HG02970 (cell line): ENCODE measurements at regions not wholly inside any gene's neighbourhood (a gene's known extent, or its start where the extent isn't known, plus 50 kb on each side); places are given as distances from the start of the nearest gene placed in this dataset.
"Not testable (repeated sequence)": the region's sequence is repeated elsewhere in the genome, so short reads cannot be mapped to it uniquely, and the experiment has no call there.

Experiments used
- ATAC-seq: cut with Tn5 transposase; IDR thresholded peaks from one replicate; pipeline ENCODE4 v1.9.1; 2021; ENCODE audit warnings: mild to moderate bottlenecking, moderate library complexity, moderate number of reproducible peaks; ENCODE audit not compliant: unreplicated experiment, low FRiP score

- not testable (repeated sequence) for ATAC-seq
These were observed 415.5 kb downstream of the FOXD4L4 start for GRCh38 chr9:66152406-66152805.

GRCh38 chr9:66153021-66153725 lies 416.2 kb downstream of the FOXD4L4 start:
- peak; percentile 100 for ATAC-seq

- ATAC-seq: not testable (repeated sequence)
These were observed 417.2 kb downstream of the FOXD4L4 start for GRCh38 chr9:66153971-66154691.

- ATAC-seq: not testable (repeated sequence)
These were observed 445.4 kb downstream of the FOXD4L4 start for GRCh38 chr9:66182316-66182715.

- not testable (repeated sequence) for ATAC-seq
These were observed 446.7 kb downstream of the FOXD4L4 start for GRCh38 chr9:66183648-66184047.

- not testable (repeated sequence) for ATAC-seq
These were observed 460.3 kb downstream of the FOXD4L4 start for GRCh38 chr9:66197199-66197598.

GRCh38 chr9:66198421-66198820 lies 461.5 kb downstream of the FOXD4L4 start:
- ATAC-seq: not testable (repeated sequence)

- ATAC-seq: not testable (repeated sequence)
These were observed 469.7 kb downstream of the FOXD4L4 start for GRCh38 chr9:66206617-66207016.

GRCh38 chr9:66207914-66208313 lies 471.0 kb downstream of the FOXD4L4 start:
- not testable (repeated sequence) for ATAC-seq

GRCh38 chr9:66244763-66245162 lies 507.8 kb downstream of the FOXD4L4 start:
- not testable (repeated sequence) for ATAC-seq

- ATAC-seq: not testable (repeated sequence)
These were observed 508.5 kb downstream of the FOXD4L4 start for GRCh38 chr9:66245481-66245880.

GRCh38 chr9:66257581-66257980 lies 520.6 kb downstream of the FOXD4L4 start:
- not testable (repeated sequence) for ATAC-seq

GRCh38 chr9:66261576-66261975 lies 524.6 kb downstream of the FOXD4L4 start:
- not testable (repeated sequence) for ATAC-seq

- not testable (repeated sequence) for ATAC-seq
These were observed 526.7 kb downstream of the FOXD4L4 start for GRCh38 chr9:66263621-66264020.

GRCh38 chr9:66264786-66265185 lies 527.8 kb downstream of the FOXD4L4 start:
- ATAC-seq: not testable (repeated sequence)

GRCh38 chr9:66266202-66266601 lies 529.3 kb downstream of the FOXD4L4 start:
- ATAC-seq: not testable (repeated sequence)

- ATAC-seq: not testable (repeated sequence)
These were observed 530.0 kb downstream of the FOXD4L4 start for GRCh38 chr9:66266856-66267430.

GRCh38 chr9:66267684-66268083 lies 530.7 kb downstream of the FOXD4L4 start:
- not testable (repeated sequence) for ATAC-seq

GRCh38 chr9:66269024-66269423 lies 532.1 kb downstream of the FOXD4L4 start:
- ATAC-seq: not testable (repeated sequence)

GRCh38 chr9:66269783-66270182 lies 532.8 kb downstream of the FOXD4L4 start:
- not testable (repeated sequence) for ATAC-seq

- not testable (repeated sequence) for ATAC-seq
These were observed 541.9 kb downstream of the FOXD4L4 start for GRCh38 chr9:66278809-66279208.
